HG03378 (cell line): ENCODE measurements at regions not wholly inside any gene's neighbourhood (a gene's known extent, or its start where the extent isn't known, plus 50 kb on each side); places are given as distances from the start of the nearest gene placed in this dataset.
"Not testable (repeated sequence)": the region's sequence is repeated elsewhere in the genome, so short reads cannot be mapped to it uniquely, and the experiment has no call there.

Experiments used
- ATAC-seq: cut with Tn5 transposase; IDR thresholded peaks from one replicate; pipeline ENCODE4 v1.9.1; 2021; ENCODE audit warnings: mild to moderate bottlenecking, moderate library complexity; ENCODE audit not compliant: unreplicated experiment

- ATAC-seq = no peak
Measured at GRCh38 chr9:81455462-81456219, 233.7 kb downstream of the TLE1 start.

- ATAC-seq = no peak
Measured at GRCh38 chr9:81445331-81445921, 243.9 kb downstream of the TLE1 start.

- no peak for ATAC-seq
Measured at GRCh38 chr9:81431641-81432040, 257.7 kb downstream of the TLE1 start.

GRCh38 chr9:81430727-81431126 lies 258.6 kb downstream of the TLE1 start:
- no peak for ATAC-seq

- no peak for ATAC-seq
Measured at GRCh38 chr9:81427870-81428269, 261.5 kb downstream of the TLE1 start.

- no peak for ATAC-seq
Measured at GRCh38 chr9:81424431-81424830, 264.9 kb downstream of the TLE1 start.

- no peak for ATAC-seq
Measured at GRCh38 chr9:81423589-81424326, 265.6 kb downstream of the TLE1 start.

- ATAC-seq = not testable (repeated sequence)
Measured at GRCh38 chr9:81421090-81421489, 268.3 kb downstream of the TLE1 start.

- no peak for ATAC-seq
Measured at GRCh38 chr9:81420024-81420423, 269.3 kb downstream of the TLE1 start.

GRCh38 chr9:81417941-81418340 lies 271.4 kb downstream of the TLE1 start:
- no peak for ATAC-seq

- no peak for ATAC-seq
Measured at GRCh38 chr9:81417299-81417675, 272.1 kb downstream of the TLE1 start.

GRCh38 chr9:81416476-81417298 lies 272.7 kb downstream of the TLE1 start:
- no peak for ATAC-seq

GRCh38 chr9:81414836-81415235 lies 274.5 kb downstream of the TLE1 start:
- ATAC-seq = no peak

GRCh38 chr9:81411961-81412360 lies 277.4 kb downstream of the TLE1 start:
- ATAC-seq = no peak

GRCh38 chr9:81410201-81410600 lies 279.1 kb downstream of the TLE1 start:
- ATAC-seq = no peak

- ATAC-seq = no peak
Measured at GRCh38 chr9:81408951-81409350, 280.4 kb downstream of the TLE1 start.

GRCh38 chr9:81404931-81405598 lies 284.3 kb downstream of the TLE1 start:
- no peak for ATAC-seq

- no peak for ATAC-seq
Measured at GRCh38 chr9:81397481-81398381, 291.6 kb downstream of the TLE1 start.

- ATAC-seq = no peak
Measured at GRCh38 chr9:81396528-81396927, 292.8 kb downstream of the TLE1 start.

GRCh38 chr9:81395676-81396054 lies 293.7 kb downstream of the TLE1 start:
- no peak for ATAC-seq
